ENCODE measurements at regions not wholly inside any gene's neighbourhood (a gene's known extent, or its start where the extent isn't known, plus 50 kb on each side); places are given as distances from the start of the nearest gene placed in this dataset.

DNA sequence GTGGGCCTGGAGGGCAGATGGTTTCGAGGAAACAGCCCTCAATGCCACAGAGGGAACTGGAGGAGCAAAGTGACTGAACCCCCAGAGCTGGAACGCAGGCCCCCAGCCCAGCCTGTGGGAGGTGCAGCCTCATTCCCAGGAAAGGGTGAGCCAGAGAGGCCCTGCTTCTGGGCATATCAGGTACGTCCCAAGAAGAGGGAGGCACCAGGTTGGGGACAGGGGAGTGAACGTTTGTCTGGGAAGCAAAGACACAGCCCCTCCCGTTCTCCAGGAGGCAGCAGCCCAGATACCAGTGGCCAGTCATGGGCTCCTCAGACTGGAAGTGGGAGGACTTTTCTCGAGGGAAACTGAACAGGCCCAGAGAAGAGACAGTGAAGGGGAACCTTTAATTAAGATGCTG lies 74.3 kb upstream of the RET start:
- FAIRE-seq: no peak
- H4K20me1 ChIP-seq (ENCODE audit: insufficient read depth, low read length): no peaks in the 10 kb centered on the region
- no peaks in the 10 kb centered on the region for H3K27me3 ChIP-seq (ENCODE audit: insufficient read depth, low read length)
- no peak overlapping the region for H3K9ac ChIP-seq (ENCODE audit: low read length)
- no peak overlapping the region for H3K27ac ChIP-seq (ENCODE audit: low read depth, low read length)
- Mint-ChIP-seq H3K9me3 (ENCODE audit: unreplicated experiment) (peaks cover 2% of the 10 kb centered on the region), H3K4me3 (ENCODE audit: unreplicated experiment) (no peak overlapping the region), H3K27me3 (ENCODE audit: low read depth, unreplicated experiment) (peaks cover 27% of the 10 kb centered on the region), H3K27ac (ENCODE audit: unreplicated experiment) (no peak overlapping the region), H3K36me3 (ENCODE audit: low read depth, unreplicated experiment) (no peaks in the 10 kb centered on the region), H3K4me1 (ENCODE audit: low read depth, unreplicated experiment) (no peaks in the 10 kb centered on the region)
- no peak overlapping the region for H2AFZ ChIP-seq (ENCODE audit: low read depth, low read length)
- H3K4me3 ChIP-seq (ENCODE audit: insufficient read depth, low read depth, low read length): no peak overlapping the region
- H3K4me2 ChIP-seq (ENCODE audit: low read length): no peak overlapping the region
- DNase-seq (ENCODE audit: low read depth): no peak
- TF ChIP-seq, protein P1, sequence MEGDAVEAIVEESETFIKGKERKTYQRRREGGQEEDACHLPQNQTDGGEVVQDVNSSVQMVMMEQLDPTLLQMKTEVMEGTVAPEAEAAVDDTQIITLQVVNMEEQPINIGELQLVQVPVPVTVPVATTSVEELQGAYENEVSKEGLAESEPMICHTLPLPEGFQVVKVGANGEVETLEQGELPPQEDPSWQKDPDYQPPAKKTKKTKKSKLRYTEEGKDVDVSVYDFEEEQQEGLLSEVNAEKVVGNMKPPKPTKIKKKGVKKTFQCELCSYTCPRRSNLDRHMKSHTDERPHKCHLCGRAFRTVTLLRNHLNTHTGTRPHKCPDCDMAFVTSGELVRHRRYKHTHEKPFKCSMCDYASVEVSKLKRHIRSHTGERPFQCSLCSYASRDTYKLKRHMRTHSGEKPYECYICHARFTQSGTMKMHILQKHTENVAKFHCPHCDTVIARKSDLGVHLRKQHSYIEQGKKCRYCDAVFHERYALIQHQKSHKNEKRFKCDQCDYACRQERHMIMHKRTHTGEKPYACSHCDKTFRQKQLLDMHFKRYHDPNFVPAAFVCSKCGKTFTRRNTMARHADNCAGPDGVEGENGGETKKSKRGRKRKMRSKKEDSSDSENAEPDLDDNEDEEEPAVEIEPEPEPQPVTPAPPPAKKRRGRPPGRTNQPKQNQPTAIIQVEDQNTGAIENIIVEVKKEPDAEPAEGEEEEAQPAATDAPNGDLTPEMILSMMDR (IDR thresholded peaks at IDR 0.05; ENCODE audit: insufficient read depth, low read depth, low read length): no peak
- TF ChIP-seq EZH2 (IDR thresholded peaks at IDR 0.05; ENCODE audit: insufficient read depth, low read length): no peak
- no peaks in the 10 kb centered on the region for H3K36me3 ChIP-seq (ENCODE audit: insufficient read depth, low read length)
- no peaks in the 10 kb centered on the region for H3K9me3 ChIP-seq (ENCODE audit: insufficient read depth, low read depth, low read length)
- H3K4me1 ChIP-seq (ENCODE audit: insufficient read depth, low read length): no peaks in the 10 kb centered on the region
- H3K79me2 ChIP-seq (ENCODE audit: insufficient read depth, low read length): no peaks in the 10 kb centered on the region

DNA sequence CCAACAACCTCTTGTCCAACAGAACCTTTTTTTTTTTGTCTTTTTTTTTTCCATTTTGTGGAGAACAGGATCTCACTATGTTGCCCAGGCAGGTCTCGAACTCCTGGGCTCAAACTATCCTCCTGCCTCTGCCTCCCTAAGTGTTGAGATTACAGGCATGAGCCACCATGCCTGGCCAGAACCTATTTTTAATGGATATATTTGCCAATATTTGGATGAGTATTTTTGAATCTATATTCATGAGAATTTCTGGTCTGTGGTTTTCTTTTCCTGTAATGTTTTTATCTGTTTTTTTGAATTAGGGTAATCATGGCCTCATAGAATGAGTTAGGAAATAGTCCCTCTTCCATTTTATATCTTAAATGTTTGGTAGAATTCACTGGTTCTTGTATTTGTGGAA lies 70.4 kb upstream of the RET start:
- H2AFZ ChIP-seq (ENCODE audit: low read depth, low read length): no peak overlapping the region
- H3K9ac ChIP-seq (ENCODE audit: low read length): no peak overlapping the region
- DNase-seq (ENCODE audit: low read depth): no peak
- H3K4me3 ChIP-seq (ENCODE audit: insufficient read depth, low read depth, low read length): no peak overlapping the region
- H3K27ac ChIP-seq (ENCODE audit: low read depth, low read length): no peak overlapping the region
- Mint-ChIP-seq H3K4me1 (ENCODE audit: low read depth, unreplicated experiment) (no peaks in the 10 kb centered on the region), H3K27me3 (ENCODE audit: low read depth, unreplicated experiment) (peaks cover 8% of the 10 kb centered on the region), H3K9me3 (ENCODE audit: unreplicated experiment) (peaks cover 3% of the 10 kb centered on the region), H3K36me3 (ENCODE audit: low read depth, unreplicated experiment) (no peaks in the 10 kb centered on the region), H3K27ac (ENCODE audit: unreplicated experiment) (no peak overlapping the region), H3K4me3 (ENCODE audit: unreplicated experiment) (no peak overlapping the region)
- no peaks in the 10 kb centered on the region for H4K20me1 ChIP-seq (ENCODE audit: insufficient read depth, low read length)
- no peaks in the 10 kb centered on the region for H3K9me3 ChIP-seq (ENCODE audit: insufficient read depth, low read depth, low read length)
- no peaks in the 10 kb centered on the region for H3K4me1 ChIP-seq (ENCODE audit: insufficient read depth, low read length)
- H3K4me2 ChIP-seq (ENCODE audit: low read length): no peak overlapping the region
- FAIRE-seq: no peak
- no peaks in the 10 kb centered on the region for H3K27me3 ChIP-seq (ENCODE audit: insufficient read depth, low read length)
- no peaks in the 10 kb centered on the region for H3K79me2 ChIP-seq (ENCODE audit: insufficient read depth, low read length)
- TF ChIP-seq EZH2 (IDR thresholded peaks at IDR 0.05; ENCODE audit: insufficient read depth, low read length): no peak
- TF ChIP-seq, protein P1 (IDR thresholded peaks at IDR 0.05; ENCODE audit: insufficient read depth, low read depth, low read length): no peak
- H3K36me3 ChIP-seq (ENCODE audit: insufficient read depth, low read length): no peaks in the 10 kb centered on the region

DNA sequence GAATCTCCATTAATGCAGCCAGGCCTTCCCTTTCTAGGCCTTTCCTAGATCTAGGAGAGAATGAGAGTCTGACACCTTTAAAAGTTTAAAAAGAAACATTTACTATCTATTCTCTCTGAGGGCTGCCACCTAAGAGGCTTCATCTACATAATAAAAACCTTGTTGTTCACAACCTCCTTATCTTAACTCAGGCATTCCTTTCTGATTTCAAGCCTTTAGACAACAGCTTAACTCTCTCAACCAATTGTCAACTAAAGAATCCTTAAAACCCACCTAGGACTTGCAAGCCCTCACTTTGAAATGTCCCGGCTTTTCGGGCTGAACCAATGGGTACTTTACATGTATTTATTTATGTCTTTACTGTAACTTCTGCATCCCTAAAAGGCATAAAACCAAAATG lies 64.3 kb upstream of the RET start:
- H3K4me1 Mint-ChIP-seq (ENCODE audit: low read depth, unreplicated experiment): no peaks in the 10 kb centered on the region
- Histone ChIP-seq H4K20me1 (ENCODE audit: insufficient read depth, low read length) (no peaks in the 10 kb centered on the region), H3K4me2 (ENCODE audit: low read length) (no peak overlapping the region), H2AFZ (ENCODE audit: low read depth, low read length) (no peak overlapping the region), H3K27ac (ENCODE audit: low read depth, low read length) (no peak overlapping the region), H3K9me3 (ENCODE audit: insufficient read depth, low read depth, low read length) (no peaks in the 10 kb centered on the region), H3K27me3 (ENCODE audit: insufficient read depth, low read length) (no peaks in the 10 kb centered on the region), H3K4me1 (ENCODE audit: insufficient read depth, low read length) (no peaks in the 10 kb centered on the region), H3K4me3 (ENCODE audit: insufficient read depth, low read depth, low read length) (no peak overlapping the region), H3K36me3 (ENCODE audit: insufficient read depth, low read length) (no peaks in the 10 kb centered on the region), H3K9ac (ENCODE audit: low read length) (no peak overlapping the region), H3K79me2 (ENCODE audit: insufficient read depth, low read length) (no peaks in the 10 kb centered on the region)
- no peak overlapping the region for H3K4me3 Mint-ChIP-seq (ENCODE audit: unreplicated experiment)
- H3K36me3 Mint-ChIP-seq (ENCODE audit: low read depth, unreplicated experiment): peaks cover 2% of the 10 kb centered on the region
- DNase-seq (ENCODE audit: low read depth) (no peak), FAIRE-seq (no peak)
- H3K27ac Mint-ChIP-seq (ENCODE audit: unreplicated experiment): no peak overlapping the region
- H3K27me3 Mint-ChIP-seq (ENCODE audit: low read depth, unreplicated experiment): no peaks in the 10 kb centered on the region
- TF ChIP-seq, protein P1 (IDR thresholded peaks at IDR 0.05; ENCODE audit: insufficient read depth, low read depth, low read length): no peak
- TF ChIP-seq EZH2 (IDR thresholded peaks at IDR 0.05; ENCODE audit: insufficient read depth, low read length): no peak
- H3K9me3 Mint-ChIP-seq (ENCODE audit: unreplicated experiment): peaks cover 15% of the 10 kb centered on the region

All from astrocyte (in vitro differentiated cells and primary cell).